HFFc6 (cell line): ENCODE measurements at regions not wholly inside any gene's neighbourhood (a gene's known extent, or its start where the extent isn't known, plus 50 kb on each side); places are given as distances from the start of the nearest gene placed in this dataset.
"Not testable (repeated sequence)": the region's sequence is repeated elsewhere in the genome, so short reads cannot be mapped to it uniquely, and the experiment has no call there.

ENCODE experiments used
- DNase-seq: peaks from one replicate; pipeline ENCODE4 v3.0.0-alpha.2; 2018
- H3K27ac Mint-ChIP-seq: 2 replicates; pipeline ENCODE4 v1.8.0; 2020; ENCODE audit warnings: mild to moderate bottlenecking, mixed read lengths
- H3K27me3 Mint-ChIP-seq: 2 replicates; pipeline ENCODE4 v1.8.0; 2021; ENCODE audit warnings: mild to moderate bottlenecking, moderate library complexity, mixed read lengths; ENCODE audit not compliant: insufficient read depth
- H3K36me3 Mint-ChIP-seq: 2 replicates; pipeline ENCODE4 v1.8.0; 2021; ENCODE audit warnings: low read depth, mixed read lengths
- H3K4me1 Mint-ChIP-seq: 2 replicates; pipeline ENCODE4 v1.8.0; 2020; ENCODE audit warnings: low read depth, mixed read lengths
- H3K4me3 Mint-ChIP-seq: 2 replicates; pipeline ENCODE4 v1.8.0; 2020; ENCODE audit warnings: mild to moderate bottlenecking, moderate library complexity, mixed read lengths
- H3K9me3 Mint-ChIP-seq: 2 replicates; pipeline ENCODE4 v1.8.0; 2020; ENCODE audit warnings: mild to moderate bottlenecking, mixed read lengths
- CTCF ChIP-seq: fragments of 200-600 bp; sonication (generic); IDR thresholded peaks from 2 replicates; pipeline ENCODE4 v1.5.0; 2021; ENCODE audit warnings: antibody characterized with exemption, mild to moderate bottlenecking

GRCh38 chr2:37738266-37738885 lies 66.9 kb upstream of the CDC42EP3 start:
- H3K9me3 Mint-ChIP-seq, result no peaks in the 10 kb centered on the region
- H3K27me3 Mint-ChIP-seq, result no peaks in the 10 kb centered on the region; the same call in none of the 2 replicates
- H3K36me3 Mint-ChIP-seq, result peaks cover 5% of the 10 kb centered on the region
- no peak overlapping the region for H3K4me3 Mint-ChIP-seq
- DNase-seq, result no peak
- no peak for TF ChIP-seq CTCF
- H3K4me1 Mint-ChIP-seq, result peaks cover 81% of the 10 kb centered on the region
- no peak overlapping the region for H3K27ac Mint-ChIP-seq

GRCh38 chr2:37739153-37739552 lies 67.7 kb upstream of the CDC42EP3 start:
- TF ChIP-seq CTCF, result no peak
- Mint-ChIP-seq H3K27ac (no peak overlapping the region), H3K4me3 (no peak overlapping the region), H3K4me1 (peaks cover 79% of the 10 kb centered on the region), H3K27me3 (no peaks in the 10 kb centered on the region; the same call in none of the 2 replicates), H3K36me3 (peaks cover 5% of the 10 kb centered on the region), H3K9me3 (no peaks in the 10 kb centered on the region)
- DNase-seq, result no peak

- no peak for TF ChIP-seq CTCF
Measured at GRCh38 chr2:37740164-37740739, 68.8 kb upstream of the CDC42EP3 start.

GRCh38 chr2:37742286-37742685 lies 70.8 kb upstream of the CDC42EP3 start:
- TF ChIP-seq CTCF, result no peak
- DNase-seq, result peak; percentile 42
- H3K4me1 Mint-ChIP-seq, result peaks cover 49% of the 10 kb centered on the region
- peak overlapping the region; percentile 89 for H3K27ac Mint-ChIP-seq
- H3K27me3 Mint-ChIP-seq, result no peaks in the 10 kb centered on the region; the same call in 1 of the 2 replicates
- no peaks in the 10 kb centered on the region for H3K9me3 Mint-ChIP-seq
- H3K36me3 Mint-ChIP-seq, result peaks cover 5% of the 10 kb centered on the region
- peak overlapping the region; percentile 68 for H3K4me3 Mint-ChIP-seq

More at GRCh38 chr2:37740164-37740739, 68.8 kb upstream of the CDC42EP3 start:
- peak; percentile 42 for DNase-seq
- H3K27me3 Mint-ChIP-seq, result no peaks in the 10 kb centered on the region; the same call in none of the 2 replicates
- H3K9me3 Mint-ChIP-seq, result no peaks in the 10 kb centered on the region
- no peak overlapping the region for H3K4me3 Mint-ChIP-seq
- H3K36me3 Mint-ChIP-seq, result peaks cover 5% of the 10 kb centered on the region
- H3K27ac Mint-ChIP-seq, result peak overlapping the region; percentile 31; the same call in 1 of the 2 replicates
- H3K4me1 Mint-ChIP-seq, result peaks cover 68% of the 10 kb centered on the region

GRCh38 chr2:37744010-37744409 lies 72.6 kb upstream of the CDC42EP3 start:
- DNase-seq, result no peak
- Mint-ChIP-seq H3K36me3 (peaks cover 5% of the 10 kb centered on the region), H3K4me1 (peaks cover 40% of the 10 kb centered on the region), H3K27ac (no peak overlapping the region), H3K9me3 (no peaks in the 10 kb centered on the region), H3K27me3 (no peaks in the 10 kb centered on the region; the same call in 1 of the 2 replicates), H3K4me3 (no peak overlapping the region)
- TF ChIP-seq CTCF, result no peak

GRCh38 chr2:37744961-37745360 lies 73.5 kb upstream of the CDC42EP3 start:
- DNase-seq, H3K4me3 Mint-ChIP-seq, H3K9me3 Mint-ChIP-seq, H3K27me3 Mint-ChIP-seq, H3K36me3 Mint-ChIP-seq, H3K27ac Mint-ChIP-seq: not testable (repeated sequence)
- peaks cover 30% of the 10 kb centered on the region for H3K4me1 Mint-ChIP-seq

- peaks cover 23% of the 10 kb centered on the region for H3K4me1 Mint-ChIP-seq
- DNase-seq, H3K4me3 Mint-ChIP-seq, H3K27me3 Mint-ChIP-seq, H3K9me3 Mint-ChIP-seq, H3K27ac Mint-ChIP-seq, H3K36me3 Mint-ChIP-seq: not testable (repeated sequence)
Measured at GRCh38 chr2:37746011-37746410, 74.6 kb upstream of the CDC42EP3 start.
